BE2C (cell line): ENCODE measurements at regions not wholly inside any gene's neighbourhood (a gene's known extent, or its start where the extent isn't known, plus 50 kb on each side); places are given as distances from the start of the nearest gene placed in this dataset.
A peak's percentile ranks its signal among the peaks of the same experiment; 100 is the strongest.

Experiments
- DNase-seq: peaks from one replicate; pipeline ENCODE4 v3.0.0-alpha.2; 2020
- H3K27me3 ChIP-seq: fragments of 250-450 bp; sonication (Bioruptor Pico); 2 replicates; pipeline ENCODE4 v1.5.1; 2020; ENCODE audit warnings: mild to moderate bottlenecking
- H3K36me3 ChIP-seq: fragments of 250-450 bp; sonication (Bioruptor Pico); 2 replicates; pipeline ENCODE4 v1.5.1; 2020; ENCODE audit warnings: mild to moderate bottlenecking
- H3K4me1 ChIP-seq: fragments of 250-450 bp; sonication (Bioruptor Pico); 2 replicates; pipeline ENCODE4 v1.5.1; 2020
- H3K4me3 ChIP-seq: 2 replicates; pipeline ENCODE4 v1.5.1; 2011; ENCODE audit warnings: low read depth, low read length
- H3K9me3 ChIP-seq: fragments of 250-450 bp; sonication (Bioruptor Pico); 2 replicates; pipeline ENCODE4 v1.5.1; 2020
- CTCF ChIP-seq: IDR thresholded peaks from 2 replicates; pipeline ENCODE4 v1.5.1; 2012; ENCODE audit warnings: mild to moderate bottlenecking, low read depth, low read length

- no peak for TF ChIP-seq CTCF
- Histone ChIP-seq H3K4me1 (no peaks in the 10 kb centered on the region), H3K36me3 (no peaks in the 10 kb centered on the region), H3K9me3 (no peaks in the 10 kb centered on the region), H3K27me3 (no peaks in the 10 kb centered on the region), H3K4me3 (no peak overlapping the region)
- no peak for DNase-seq
These were observed 66.6 kb upstream of the ARL8B start for GRCh38 chr3:5055357-5056110.

GRCh38 chr3:5056111-5056391, 66.0 kb upstream of the ARL8B start:
- Histone ChIP-seq H3K4me1 (no peaks in the 10 kb centered on the region), H3K27me3 (no peaks in the 10 kb centered on the region), H3K4me3 (no peak overlapping the region), H3K9me3 (no peaks in the 10 kb centered on the region), H3K36me3 (no peaks in the 10 kb centered on the region)
- TF ChIP-seq CTCF = no peak
- DNase-seq = no peak

DNA sequence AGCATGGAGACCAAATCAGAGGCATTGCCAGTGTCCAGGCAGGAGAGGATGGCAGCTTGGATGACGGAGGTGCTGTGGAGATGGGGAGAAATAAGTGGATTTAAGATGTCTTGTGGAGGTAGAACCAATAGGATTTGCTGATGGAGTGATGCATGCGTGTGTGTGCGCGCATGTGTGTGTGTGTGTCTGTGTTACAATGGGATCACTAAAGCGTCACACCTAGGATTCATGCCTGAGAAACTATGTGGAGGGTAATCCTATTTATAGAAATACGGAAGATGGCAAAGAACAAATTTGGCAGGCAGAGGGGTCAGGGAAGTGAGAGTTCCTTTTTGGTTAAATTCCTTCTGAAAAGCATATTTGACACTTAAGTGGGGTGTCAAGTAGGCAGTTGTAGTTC, 64.8 kb upstream of the ARL8B start:
- no peak overlapping the region for H3K4me3 ChIP-seq
- H3K27me3 ChIP-seq = no peaks in the 10 kb centered on the region
- no peaks in the 10 kb centered on the region for H3K9me3 ChIP-seq
- no peak for DNase-seq
- no peak for TF ChIP-seq CTCF
- no peaks in the 10 kb centered on the region for H3K4me1 ChIP-seq
- no peaks in the 10 kb centered on the region for H3K36me3 ChIP-seq

DNA sequence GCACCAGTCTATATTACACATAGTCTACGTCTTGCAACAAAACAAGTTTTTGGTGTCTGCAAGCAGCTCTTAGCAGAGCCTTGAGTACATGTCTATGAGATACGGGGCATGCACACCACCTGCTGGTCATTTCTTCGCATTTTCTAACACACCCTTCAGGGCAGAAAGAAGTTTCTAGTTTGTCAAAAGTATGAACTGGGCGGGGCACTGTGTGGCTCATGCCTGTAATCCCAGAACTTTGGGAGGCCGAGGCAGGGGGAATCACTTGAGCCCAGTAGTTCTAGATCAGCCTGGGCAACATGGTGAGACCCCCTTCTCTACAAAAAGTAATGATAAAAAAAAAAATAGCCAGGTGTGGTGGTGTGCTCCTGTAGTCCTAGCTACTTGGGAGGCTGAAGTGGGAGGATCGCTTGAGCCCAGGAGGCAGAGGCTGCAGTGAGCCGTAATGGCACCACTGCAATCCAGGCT, 64.2 kb upstream of the ARL8B start:
- no peaks in the 10 kb centered on the region for H3K9me3 ChIP-seq
- TF ChIP-seq CTCF = peak; percentile 67
- no peaks in the 10 kb centered on the region for H3K36me3 ChIP-seq
- DNase-seq = peak; percentile 46
- no peak overlapping the region for H3K4me3 ChIP-seq
- H3K4me1 ChIP-seq = no peaks in the 10 kb centered on the region
- H3K27me3 ChIP-seq = no peaks in the 10 kb centered on the region

GRCh38 chr3:5058471-5058951, 63.6 kb upstream of the ARL8B start:
- no peak for TF ChIP-seq CTCF

DNA sequence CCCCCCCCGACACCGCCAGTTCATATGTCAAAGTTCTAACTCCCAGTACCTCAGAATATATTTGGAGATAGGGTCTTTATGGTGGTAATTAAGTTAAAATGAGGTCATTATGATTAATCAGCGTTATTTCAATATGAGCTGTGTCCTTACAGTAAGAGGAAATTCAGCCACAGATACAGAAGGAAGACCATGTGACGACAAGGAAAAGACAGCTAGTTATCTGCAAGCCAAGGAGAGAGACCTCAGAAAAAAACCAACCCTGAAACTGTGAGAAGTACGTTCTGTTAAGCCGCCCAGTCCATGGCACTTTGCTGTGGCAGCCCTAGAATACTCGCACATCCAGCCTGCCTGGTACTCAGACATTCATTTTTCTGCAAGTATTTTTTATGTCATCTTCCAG, 62.3 kb upstream of the ARL8B start:
- no peaks in the 10 kb centered on the region for H3K4me1 ChIP-seq
- no peaks in the 10 kb centered on the region for H3K9me3 ChIP-seq
- no peak for TF ChIP-seq CTCF

More at GRCh38 chr3:5058471-5058951, 63.6 kb upstream of the ARL8B start:
- H3K4me3 ChIP-seq = no peak overlapping the region
- H3K27me3 ChIP-seq = no peaks in the 10 kb centered on the region
- no peak for DNase-seq
- no peaks in the 10 kb centered on the region for H3K9me3 ChIP-seq
- no peaks in the 10 kb centered on the region for H3K36me3 ChIP-seq
- H3K4me1 ChIP-seq = no peaks in the 10 kb centered on the region

More for the DNA sequence above, 62.3 kb upstream of the ARL8B start:
- Histone ChIP-seq H3K4me3 (no peak overlapping the region), H3K27me3 (no peaks in the 10 kb centered on the region), H3K36me3 (no peaks in the 10 kb centered on the region)
- no peak for DNase-seq
